ENCODE measurements at regions not wholly inside any gene's neighbourhood (a gene's known extent, or its start where the extent isn't known, plus 50 kb on each side); places are given as distances from the start of the nearest gene placed in this dataset.

- no peak overlapping the region for H4K91ac ChIP-seq (ENCODE audit: insufficient read length, low read depth, low read length)
- H3K4me1 ChIP-seq (ENCODE audit: insufficient read depth, low read length), result no peaks in the 10 kb centered on the region
- H2BK12ac ChIP-seq (ENCODE audit: insufficient read length, low read depth, low read length), result no peak overlapping the region
- no peak overlapping the region for H3K9ac ChIP-seq (ENCODE audit: extremely low read depth, insufficient read length, low read length)
- Mint-ChIP-seq H3K27me3 (ENCODE audit: low read depth) (peaks cover 2% of the 10 kb centered on the region; the same call in 1 of the 2 replicates), H3K9me3 (no peaks in the 10 kb centered on the region), H3K27ac (no peak overlapping the region), H3K4me1 (no peaks in the 10 kb centered on the region), H3K36me3 (ENCODE audit: insufficient read depth in 1 of 3, low read depth in 3 of 3) (no peaks in the 10 kb centered on the region), H3K4me3 (no peak overlapping the region)
- no peaks in the 10 kb centered on the region for H3K23me2 ChIP-seq (ENCODE audit: insufficient read length, low read depth, low read length, poor library complexity, severe bottlenecking)
- no peak for DNase-seq
- no peak for TF ChIP-seq CTCF (conservative IDR thresholded peaks at IDR 0.05)
- no peaks in the 10 kb centered on the region for H3K27me3 ChIP-seq (ENCODE audit: insufficient read depth, low read length)
- H2BK15ac ChIP-seq (ENCODE audit: low read depth, low read length), result no peak overlapping the region
- no peak overlapping the region for H3K56ac ChIP-seq (ENCODE audit: insufficient read length, low read depth, low read length)
- no peak overlapping the region for H3T11ph ChIP-seq (ENCODE audit: low read length)
- H2BK5ac ChIP-seq (ENCODE audit: insufficient read length, low read length), result no peak overlapping the region
- H3K4ac ChIP-seq (ENCODE audit: low read depth, low read length), result no peak overlapping the region
- H3K18ac ChIP-seq (ENCODE audit: insufficient read length, low read depth, low read length), result no peak overlapping the region
- no peak overlapping the region for H2AK5ac ChIP-seq (ENCODE audit: insufficient read length, low read length)
- no peak overlapping the region for H4K8ac ChIP-seq (replicated peaks; ENCODE audit: insufficient read length, low read depth, low read length)
- H2BK20ac ChIP-seq (ENCODE audit: low read depth, low read length, poor library complexity, severe bottlenecking), result no peak overlapping the region
- H3K27ac ChIP-seq (ENCODE audit: insufficient read length, low read depth, low read length), result no peak overlapping the region
- H3K4me2 ChIP-seq (ENCODE audit: insufficient read depth, insufficient read length, low read length), result no peak overlapping the region
- no peak overlapping the region for H4K5ac ChIP-seq (ENCODE audit: insufficient read length, low read depth, low read length)
- H3K9me3 ChIP-seq (ENCODE audit: control insufficient read depth, low read depth, low read length), result no peaks in the 10 kb centered on the region
- no CpG with 5 or more reads among the region's 5 CpGs for WGBS (ENCODE audit: extremely low coverage, insufficient read length, low lambda C conversion rate)
- no peaks in the 10 kb centered on the region for H4K20me1 ChIP-seq (ENCODE audit: control insufficient read depth, insufficient read depth, insufficient read length)
- no peak overlapping the region for H2AFZ ChIP-seq (ENCODE audit: low read length)
- H3K23ac ChIP-seq (ENCODE audit: insufficient read length, low read depth, low read length), result no peak overlapping the region
- no peak overlapping the region for H3K14ac ChIP-seq (ENCODE audit: insufficient read depth, low read length)
- H3K79me2 ChIP-seq (ENCODE audit: insufficient read depth, low read length), result no peaks in the 10 kb centered on the region
- H2BK120ac ChIP-seq (ENCODE audit: low read depth, low read length, poor library complexity, severe bottlenecking), result no peak overlapping the region
- no peaks in the 10 kb centered on the region for H3K79me1 ChIP-seq (ENCODE audit: insufficient read depth, low read depth, low read length, poor library complexity, severe bottlenecking)
Measured at GRCh38 chr1:227420147-227420546, 101.9 kb upstream of the CDC42BPA start.
